Lower leg skin (tissue), 3 donors: ENCODE measurements at regions not wholly inside any gene's neighbourhood (a gene's known extent, or its start where the extent isn't known, plus 50 kb on each side); places are given as distances from the start of the nearest gene placed in this dataset.

Experiments used
- CTCF ChIP-seq, 3 donors: fragments of 450-650 bp; IDR thresholded peaks; one replicate each; pipeline ENCODE4 v1.5.1; 2016; ENCODE audit warnings: antibody characterized with exemption in 3 of 3, mild to moderate bottlenecking in 3 of 3, moderate library complexity in 2 of 3
- POLR2A ChIP-seq, 2 donors: fragments of 450-650 bp; IDR thresholded peaks; one replicate each; pipeline ENCODE4 v1.6.1; 2016 to 2017; ENCODE audit warnings: antibody characterized with exemption in 2 of 2, mild to moderate bottlenecking in 1 of 2, moderate library complexity in 1 of 2

GRCh38 chr15:47964229-47964628, 156.6 kb upstream of the SLC24A5 start:
- TF ChIP-seq CTCF (IDR thresholded peaks at IDR 0.05): no peak
- TF ChIP-seq POLR2A (IDR thresholded peaks at IDR 0.05): no peak
